GM23338 (cell line): ENCODE measurements at regions not wholly inside any gene's neighbourhood (a gene's known extent, or its start where the extent isn't known, plus 50 kb on each side); places are given as distances from the start of the nearest gene placed in this dataset.

Experiments
- ATAC-seq: fragments of 200-7000 bp; cut with Tn5 transposase; 3 replicates; pipeline ENCODE4 v1.9.1; 2020
- DNase-seq: peaks from one replicate; pipeline ENCODE4 v3.0.0-alpha.2; 2015; ENCODE audit warnings: low spot score
- H2AFZ ChIP-seq: fragments of 200-600 bp; sonication (generic); 2 replicates; pipeline ENCODE4 v1.8.0; 2016; ENCODE audit warnings: antibody characterized with exemption, mild to moderate bottlenecking, moderate library complexity
- H3F3A ChIP-seq: fragments of 200-600 bp; sonication (generic); replicated peaks from 2 replicates; pipeline ENCODE4 v1.8.0; 2017; ENCODE audit warnings: antibody characterized with exemption, mixed run types, low read depth
- H3K27ac ChIP-seq: fragments of 200-600 bp; sonication (generic); 2 replicates; pipeline ENCODE4 v1.6.1; 2016; ENCODE audit warnings: low read depth
- H3K27me3 ChIP-seq: fragments of 200-600 bp; sonication (generic); 2 replicates; pipeline ENCODE4 v1.8.0; 2016; ENCODE audit warnings: mild to moderate bottlenecking, mixed run types, moderate library complexity; ENCODE audit not compliant: insufficient read depth
- H3K36me3 ChIP-seq: fragments of 200-600 bp; sonication (generic); 2 replicates; pipeline ENCODE4 v1.8.0; 2016; ENCODE audit warnings: mild to moderate bottlenecking; ENCODE audit not compliant: insufficient read depth
- H3K4me1 ChIP-seq: fragments of 200-600 bp; sonication (generic); 2 replicates; pipeline ENCODE4 v1.8.0; 2016; ENCODE audit warnings: mild to moderate bottlenecking, moderate library complexity; ENCODE audit not compliant: insufficient read depth
- H3K4me2 ChIP-seq: fragments of 200-600 bp; sonication (generic); 2 replicates; pipeline ENCODE4 v1.7.1; 2017; ENCODE audit warnings: mixed run types
- H3K4me3 ChIP-seq: fragments of 200-600 bp; sonication (generic); 2 replicates; pipeline ENCODE4 v1.6.1; 2016; ENCODE audit warnings: mixed run types
- H3K79me2 ChIP-seq: fragments of 200-600 bp; sonication (generic); replicated peaks from 2 replicates; pipeline ENCODE4 v1.8.0; 2017; ENCODE audit warnings: mild to moderate bottlenecking; ENCODE audit not compliant: insufficient read depth
- H3K9me2 ChIP-seq: fragments of 200-600 bp; sonication (generic); 2 replicates; pipeline ENCODE4 v1.8.0; 2017; ENCODE audit not compliant: insufficient read depth
- H4K20me1 ChIP-seq: fragments of 200-600 bp; sonication (generic); replicated peaks from 2 replicates; pipeline ENCODE4 v1.8.0; 2017; ENCODE audit warnings: mild to moderate bottlenecking; ENCODE audit not compliant: insufficient read depth
- H3K27ac Mint-ChIP-seq: 2 replicates; pipeline ENCODE4 v1.8.0; 2020; ENCODE audit warnings: inconsistent platforms, mild to moderate bottlenecking, moderate library complexity, mixed read lengths
- H3K27me3 Mint-ChIP-seq: 3 replicates; pipeline ENCODE4 v1.8.0; 2022; ENCODE audit warnings: low read depth, mild to moderate bottlenecking, moderate library complexity, mixed read lengths, inconsistent platforms; ENCODE audit not compliant: insufficient read depth, poor library complexity
- H3K36me3 Mint-ChIP-seq: 3 replicates; pipeline ENCODE4 v1.8.0; 2021; ENCODE audit warnings: low read depth, mild to moderate bottlenecking, inconsistent platforms, moderate library complexity, mixed read lengths
- H3K4me1 Mint-ChIP-seq: 3 replicates; pipeline ENCODE4 v1.8.0; 2020; ENCODE audit warnings: mild to moderate bottlenecking, inconsistent platforms, mixed read lengths
- H3K4me3 Mint-ChIP-seq: 3 replicates; pipeline ENCODE4 v1.8.0; 2021; ENCODE audit warnings: moderate library complexity, mild to moderate bottlenecking, inconsistent platforms, mixed read lengths
- H3K9me3 Mint-ChIP-seq: 3 replicates; pipeline ENCODE4 v1.8.0; 2020; ENCODE audit warnings: moderate library complexity, mild to moderate bottlenecking, inconsistent platforms, mixed read lengths
- CREB1 ChIP-seq: fragments of 250-450 bp; sonication (Bioruptor Pico); IDR thresholded peaks from 2 replicates; pipeline ENCODE4 v1.5.0; 2020; ENCODE audit warnings: low read depth, mild to moderate bottlenecking, moderate library complexity
- CTCF ChIP-seq, 2 experiments: fragments of 200-600 bp in 1 of 2; sonication (generic) in 1 of 2; conservative IDR thresholded peaks; 2 replicates each; pipeline versions ENCODE4 v1.5.1 to v1.6.1; 2016 to 2017; ENCODE audit warnings: antibody characterized with exemption in 2 of 2, low read depth in 2 of 2, mild to moderate bottlenecking in 2 of 2, moderate library complexity in 1 of 2
- ETS1 ChIP-seq: IDR thresholded peaks from 2 replicates; pipeline ENCODE4 v1.6.1; 2016; ENCODE audit warnings: antibody characterized with exemption
- EZH2 ChIP-seq: fragments of 200-600 bp; sonication (generic); IDR thresholded peaks from one replicate; pipeline ENCODE4 v1.8.0; 2017; ENCODE audit warnings: antibody characterized with exemption, mild to moderate bottlenecking, low read depth; ENCODE audit not compliant: unreplicated experiment
- EZH2phosphoT487 ChIP-seq: fragments of 200-600 bp; sonication (generic); IDR thresholded peaks from one replicate; pipeline ENCODE4 v1.8.1; 2018; ENCODE audit warnings: antibody characterized with exemption; ENCODE audit not compliant: unreplicated experiment
- JUNB ChIP-seq: IDR thresholded peaks from one replicate; pipeline ENCODE4 v1.6.1; 2016; ENCODE audit warnings: antibody characterized with exemption; ENCODE audit not compliant: unreplicated experiment
- NANOG ChIP-seq: IDR thresholded peaks from 2 replicates; pipeline ENCODE4 v1.6.1; 2016; ENCODE audit warnings: antibody characterized with exemption, borderline replicate concordance
- POLR2AphosphoS5 ChIP-seq: IDR thresholded peaks from 2 replicates; pipeline ENCODE4 v1.6.1; 2016; ENCODE audit warnings: antibody characterized with exemption, low read depth
- REST ChIP-seq: IDR thresholded peaks from one replicate; pipeline ENCODE4 v1.6.1; 2018; ENCODE audit warnings: antibody characterized with exemption; ENCODE audit not compliant: unreplicated experiment
- STAT1 ChIP-seq: IDR thresholded peaks from one replicate; pipeline ENCODE4 v1.6.1; 2016; ENCODE audit warnings: antibody characterized with exemption; ENCODE audit not compliant: unreplicated experiment
- ZNF114 ChIP-seq: fragments of 250-450 bp; sonication (Bioruptor Pico); IDR thresholded peaks from 2 replicates; pipeline ENCODE4 v1.5.0; 2020; ENCODE audit warnings: mild to moderate bottlenecking, moderate library complexity
- ZNF331 ChIP-seq: fragments of 250-450 bp; sonication (Bioruptor Pico); IDR thresholded peaks from 2 replicates; pipeline ENCODE4 v1.5.0; 2020; ENCODE audit warnings: low read depth, mild to moderate bottlenecking, moderate library complexity
- ZNF462 ChIP-seq: fragments of 250-450 bp; sonication (Bioruptor Pico); IDR thresholded peaks from 2 replicates; pipeline ENCODE4 v1.5.0; 2020; ENCODE audit warnings: mild to moderate bottlenecking, moderate library complexity

- Mint-ChIP-seq H3K27me3 (no peaks in the 10 kb centered on the region), H3K9me3 (no peaks in the 10 kb centered on the region), H3K27ac (no peak overlapping the region), H3K4me1 (no peaks in the 10 kb centered on the region), H3K36me3 (no peaks in the 10 kb centered on the region), H3K4me3 (no peak overlapping the region)
- no peak for DNase-seq
- no peak for ATAC-seq
- Histone ChIP-seq H4K20me1 (no peaks in the 10 kb centered on the region), H3K4me1 (no peaks in the 10 kb centered on the region), H2AFZ (no peak overlapping the region), H3K36me3 (no peaks in the 10 kb centered on the region), H3K4me3 (no peak overlapping the region), H3K9me2 (no peaks in the 10 kb centered on the region), H3F3A (no peaks in the 10 kb centered on the region), H3K27ac (no peak overlapping the region), H3K79me2 (no peaks in the 10 kb centered on the region), H3K4me2 (no peak overlapping the region), H3K27me3 (no peaks in the 10 kb centered on the region)
- TF ChIP-seq ETS1 (no peak), ZNF462 (no peak), EZH2 (no peak), JUNB (no peak), EZH2phosphoT487 (no peak), ZNF331 (CRISPR knock-in tag) (no peak), POLR2AphosphoS5 (no peak), NANOG (no peak), ZNF114 (no peak), CTCF (conservative IDR thresholded peaks at IDR 0.05; ENCODE audit: low read depth in 2 of 2) (no peak), CREB1 (CRISPR knock-in tag) (no peak), STAT1 (no peak), REST (no peak)
Observed at GRCh38 chr13:107617527-107617926, 597.8 kb downstream of the LIG4 start.
